GM19395 (cell line): ENCODE measurements at regions not wholly inside any gene's neighbourhood (a gene's known extent, or its start where the extent isn't known, plus 50 kb on each side); places are given as distances from the start of the nearest gene placed in this dataset.
"Not testable (repeated sequence)": the region's sequence is repeated elsewhere in the genome, so short reads cannot be mapped to it uniquely, and the experiment has no call there.

Experiments
- ATAC-seq: cut with Tn5 transposase; IDR thresholded peaks from one replicate; pipeline ENCODE4 v1.9.1; 2021; ENCODE audit warnings: mild to moderate bottlenecking, moderate library complexity; ENCODE audit not compliant: unreplicated experiment

DNA sequence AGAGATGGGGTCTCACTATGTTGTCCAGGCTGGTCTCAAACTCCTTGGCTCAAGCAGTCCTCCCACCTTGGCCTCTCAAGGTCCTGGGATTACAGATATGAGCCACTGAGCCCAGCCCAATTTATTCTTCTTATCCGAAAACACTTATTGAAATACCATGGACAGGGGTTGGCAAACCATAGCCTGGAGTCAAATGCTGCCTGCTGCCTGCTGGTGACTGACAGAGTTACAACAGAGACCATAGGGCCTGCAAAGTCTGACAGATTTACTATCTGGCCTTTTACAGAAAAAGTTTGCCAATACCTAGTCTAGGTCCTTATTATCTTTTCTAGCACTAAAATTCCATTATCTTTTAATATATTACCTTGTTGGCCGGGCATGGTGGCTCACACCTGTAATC, 87.1 kb upstream of the ZNF281 start:
- ATAC-seq: no peak

DNA sequence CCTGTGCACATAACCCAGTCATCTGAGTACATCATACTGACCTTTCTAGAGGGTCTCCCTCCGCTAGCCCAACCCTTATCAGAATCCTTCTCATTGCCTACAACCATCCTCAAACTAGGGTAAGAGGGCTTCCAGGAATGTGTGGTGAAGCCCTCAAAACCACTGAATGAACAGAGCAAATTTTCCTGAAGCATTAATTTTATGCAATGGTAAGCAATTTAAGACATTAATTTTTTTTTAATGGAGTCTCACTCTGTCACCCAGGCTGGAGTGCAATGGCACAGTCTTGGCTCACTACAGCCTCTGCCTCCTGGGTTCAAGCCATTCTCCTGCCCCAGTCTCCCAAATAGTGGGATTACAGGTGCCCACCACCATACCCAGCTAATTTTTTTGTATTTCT, 86.1 kb upstream of the ZNF281 start:
- ATAC-seq: no peak

DNA sequence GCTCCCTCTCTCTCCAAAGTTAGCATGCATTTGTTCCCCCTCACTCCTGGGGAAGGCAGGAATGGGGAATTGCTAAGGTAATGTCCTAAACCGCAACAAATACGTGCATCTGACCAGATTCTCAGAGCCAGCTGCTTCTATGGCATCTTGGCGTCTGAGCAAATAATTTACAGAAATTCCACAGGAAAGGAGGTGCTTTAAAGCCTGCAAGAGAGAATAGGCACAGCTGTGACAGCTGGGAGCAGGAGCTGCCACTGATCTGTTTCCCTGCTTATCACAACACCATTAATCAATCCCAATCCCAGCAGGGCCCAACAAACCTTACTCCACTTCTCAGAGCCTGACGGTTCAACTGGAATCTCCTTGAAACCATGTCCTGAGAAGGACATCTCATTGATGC, 83.5 kb upstream of the ZNF281 start:
- ATAC-seq: no peak

DNA sequence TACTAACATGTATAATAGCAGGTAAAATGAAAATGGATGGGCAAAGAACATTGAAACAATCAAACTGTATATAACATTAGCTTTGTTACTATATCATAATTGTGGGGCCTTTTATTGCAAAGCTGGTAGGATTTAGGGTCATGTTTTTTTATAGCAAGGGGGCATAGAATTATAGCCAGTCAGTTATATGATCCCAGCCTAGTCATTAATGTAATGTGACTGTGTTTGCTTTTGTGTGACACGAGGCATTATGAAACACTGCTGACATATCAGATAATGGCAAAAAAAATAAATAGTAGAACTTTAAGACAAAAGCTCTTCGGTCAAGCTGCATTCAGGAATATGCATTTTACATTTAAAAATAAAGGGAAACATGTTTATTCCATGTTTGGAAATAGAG, 81.3 kb upstream of the ZNF281 start:
- ATAC-seq: no peak

DNA sequence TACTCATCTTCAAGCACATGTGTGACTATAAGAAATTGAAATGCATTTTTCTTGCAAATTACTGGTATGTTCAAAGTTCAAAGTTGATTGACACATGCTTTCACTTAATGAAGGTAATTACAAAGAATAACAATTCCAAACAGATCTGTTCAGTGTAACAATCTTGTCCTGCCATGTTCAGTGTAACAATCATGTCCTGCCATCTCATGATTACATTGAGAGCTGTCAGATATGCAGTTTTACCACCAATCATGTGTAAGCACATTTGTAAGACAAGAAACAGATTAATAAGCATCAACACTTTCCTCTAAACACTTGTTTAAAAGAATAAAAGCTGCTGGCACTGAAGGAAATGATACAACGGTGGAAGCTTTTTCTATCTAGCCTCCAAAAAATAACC, 80.3 kb upstream of the ZNF281 start:
- ATAC-seq: no peak

DNA sequence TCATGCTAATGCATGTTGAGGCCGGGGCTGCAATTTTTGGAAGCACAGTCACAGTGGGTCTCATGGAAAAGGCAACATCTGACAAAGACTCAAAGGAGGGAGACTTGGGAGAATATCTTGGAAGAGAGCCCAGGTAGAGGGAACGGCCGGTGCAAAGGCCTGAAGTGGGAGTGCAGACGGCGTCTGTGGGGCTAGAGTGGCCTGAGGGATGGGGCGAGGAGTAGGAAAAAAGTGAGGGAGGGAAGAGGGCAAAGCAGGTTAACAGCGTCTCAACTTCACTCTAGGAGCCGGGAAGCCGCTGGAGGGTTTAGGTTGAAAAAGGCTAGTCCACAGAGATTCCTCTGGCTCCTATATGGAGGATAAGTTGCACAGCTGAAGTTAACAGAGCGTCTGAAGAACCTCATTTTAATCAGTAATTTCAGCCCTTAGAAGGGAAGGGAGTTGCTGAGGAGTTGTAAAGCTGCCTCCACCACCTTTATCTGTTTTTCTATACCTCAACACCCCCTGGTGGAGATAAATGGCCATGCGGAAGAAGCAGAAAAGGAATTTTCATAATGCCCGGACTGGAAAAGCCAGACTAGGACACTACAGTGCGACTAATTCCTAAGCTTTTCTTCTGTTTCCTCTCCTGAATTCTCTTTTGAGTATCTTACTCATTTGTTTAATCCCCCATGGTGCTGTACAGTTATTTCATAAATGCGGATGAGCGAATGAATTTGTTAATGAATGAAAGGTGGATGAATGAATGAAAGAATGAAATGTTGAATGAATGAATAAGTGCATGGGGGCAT, 78.7 kb upstream of the ZNF281 start:
- peak; percentile 78 for ATAC-seq

DNA sequence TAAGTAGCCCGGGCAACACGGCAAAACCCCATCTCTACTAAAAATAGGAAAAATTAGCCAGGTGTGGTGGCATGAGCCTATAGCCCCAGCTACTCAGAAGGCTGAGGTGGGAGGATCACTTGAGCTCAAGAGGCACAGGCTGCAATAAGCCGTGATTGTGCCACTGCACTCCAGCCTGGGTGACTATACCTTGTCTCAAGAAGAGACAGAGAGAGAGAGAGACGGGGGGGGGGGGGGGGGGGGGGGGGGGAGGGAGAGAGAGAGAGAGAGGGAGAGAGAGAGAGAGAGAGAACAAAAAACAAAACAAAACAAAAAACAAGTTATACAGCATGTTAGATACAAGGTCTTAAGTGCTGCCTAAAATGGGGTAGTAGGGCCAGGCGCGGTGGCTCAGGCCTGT, 77.8 kb upstream of the ZNF281 start:
- no peak for ATAC-seq

DNA sequence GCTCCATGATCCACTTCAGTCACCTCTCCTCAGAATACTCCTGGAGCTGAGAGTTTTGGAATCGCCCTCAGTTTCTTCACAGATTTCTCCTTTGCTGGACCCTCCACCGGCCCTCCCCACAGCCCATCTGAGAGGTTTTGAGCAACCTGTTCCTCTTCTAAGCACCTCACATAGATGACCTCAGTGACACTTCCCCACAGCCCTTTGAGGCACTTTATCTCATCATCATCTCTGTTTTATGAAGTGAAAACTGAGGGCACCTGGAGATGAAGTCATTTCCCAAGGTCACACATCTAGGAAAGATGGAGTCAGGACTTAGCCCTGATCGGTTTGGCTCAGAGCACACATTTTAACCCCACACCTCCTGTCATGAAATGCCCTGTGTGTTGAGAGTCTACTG, 76.8 kb upstream of the ZNF281 start:
- no peak for ATAC-seq

DNA sequence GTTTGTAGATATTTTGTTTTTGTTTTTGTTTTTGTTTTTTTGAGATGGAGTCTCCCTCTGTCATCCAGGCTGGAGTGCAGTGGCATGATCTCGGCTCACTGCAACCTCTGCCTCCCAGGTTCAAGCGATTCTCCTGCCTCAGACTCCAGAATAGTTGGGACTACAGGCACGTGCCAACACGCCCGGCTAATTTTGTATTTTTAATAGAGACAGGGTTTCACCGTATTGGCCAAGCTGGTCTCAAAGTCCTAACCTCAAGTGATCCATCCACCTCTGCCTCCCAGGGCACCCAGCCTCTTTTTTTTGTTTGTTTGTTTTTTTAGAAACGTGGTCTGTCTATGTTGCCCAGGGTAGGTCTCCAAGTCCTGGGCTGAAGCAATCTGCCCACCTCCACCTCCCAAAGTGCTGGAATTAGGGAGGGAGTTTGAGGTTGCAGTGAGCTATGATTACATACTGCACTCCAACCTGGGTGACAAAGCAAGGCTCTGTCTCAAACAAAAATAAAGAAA, 74.7 kb upstream of the ZNF281 start:
- ATAC-seq: not testable (repeated sequence)

DNA sequence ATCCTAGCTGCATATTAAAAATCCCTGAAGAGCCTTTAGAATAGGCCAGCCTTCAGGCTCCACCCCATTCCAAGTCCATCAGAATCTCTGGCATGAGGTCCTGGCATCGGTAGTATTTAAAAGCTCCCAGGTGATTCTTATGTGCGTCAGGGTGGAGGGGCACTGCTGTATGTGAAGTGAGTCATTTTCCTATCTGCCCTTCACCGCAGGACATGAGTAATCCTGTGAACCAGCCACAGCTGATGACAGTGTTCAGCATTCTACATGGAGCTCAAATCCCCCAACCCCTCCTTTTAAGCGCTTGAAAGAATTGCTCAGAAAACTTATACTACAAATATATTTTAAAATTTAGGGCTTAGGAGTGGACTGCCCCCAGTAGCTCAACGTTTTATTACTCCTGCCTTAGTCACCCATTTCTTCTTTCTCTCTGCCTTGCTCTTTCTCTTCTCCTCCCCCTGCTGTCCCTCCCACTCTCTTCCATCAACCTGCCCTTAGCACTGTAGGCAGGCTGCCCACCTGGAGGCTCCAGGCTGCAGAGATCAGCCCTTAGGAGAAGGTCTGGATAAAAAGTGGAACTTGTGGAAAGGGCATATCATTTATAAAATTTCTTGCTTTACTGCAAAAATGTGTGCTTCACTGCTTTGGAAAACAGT, 73.8 kb upstream of the ZNF281 start:
- peak; percentile 99 for ATAC-seq

DNA sequence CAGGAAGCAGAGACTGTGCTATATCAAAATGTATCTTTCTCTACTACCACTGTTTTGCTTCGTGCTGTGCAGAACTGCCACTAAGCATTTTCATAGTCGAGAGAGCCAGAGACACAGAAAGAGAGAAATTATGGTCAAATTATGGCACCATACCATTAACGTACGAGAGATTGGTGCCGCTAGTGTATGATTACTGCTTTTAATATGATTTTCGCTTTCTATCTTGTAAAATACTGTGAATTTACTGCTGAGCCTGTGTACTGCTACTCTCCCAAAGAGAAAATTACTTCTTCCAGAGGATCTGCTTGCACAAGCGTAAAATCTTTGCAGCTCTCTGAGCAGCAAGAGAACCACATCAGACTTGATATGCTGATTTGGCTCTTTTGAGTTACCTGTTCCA, 71.1 kb upstream of the ZNF281 start:
- no peak for ATAC-seq

DNA sequence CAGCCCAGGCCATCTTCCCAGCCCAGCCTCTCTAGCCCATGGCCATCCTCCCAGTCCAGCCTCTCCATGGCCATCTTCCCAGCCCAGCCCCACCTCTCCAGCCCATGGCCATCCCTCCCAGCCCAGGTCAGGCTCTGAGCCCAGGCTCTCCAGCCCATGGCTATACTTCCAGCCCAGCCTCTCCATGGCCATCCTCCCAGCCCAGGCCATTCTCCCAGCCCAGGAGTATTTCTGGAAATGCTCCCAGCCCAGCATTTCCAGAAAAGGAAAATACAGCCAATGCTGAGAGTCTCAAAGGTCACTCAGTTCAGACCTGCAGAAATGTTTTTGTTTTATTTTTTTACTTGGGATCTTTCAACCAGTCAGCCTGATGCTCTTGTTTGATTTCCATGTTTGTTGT, 70.0 kb upstream of the ZNF281 start:
- ATAC-seq: no peak

DNA sequence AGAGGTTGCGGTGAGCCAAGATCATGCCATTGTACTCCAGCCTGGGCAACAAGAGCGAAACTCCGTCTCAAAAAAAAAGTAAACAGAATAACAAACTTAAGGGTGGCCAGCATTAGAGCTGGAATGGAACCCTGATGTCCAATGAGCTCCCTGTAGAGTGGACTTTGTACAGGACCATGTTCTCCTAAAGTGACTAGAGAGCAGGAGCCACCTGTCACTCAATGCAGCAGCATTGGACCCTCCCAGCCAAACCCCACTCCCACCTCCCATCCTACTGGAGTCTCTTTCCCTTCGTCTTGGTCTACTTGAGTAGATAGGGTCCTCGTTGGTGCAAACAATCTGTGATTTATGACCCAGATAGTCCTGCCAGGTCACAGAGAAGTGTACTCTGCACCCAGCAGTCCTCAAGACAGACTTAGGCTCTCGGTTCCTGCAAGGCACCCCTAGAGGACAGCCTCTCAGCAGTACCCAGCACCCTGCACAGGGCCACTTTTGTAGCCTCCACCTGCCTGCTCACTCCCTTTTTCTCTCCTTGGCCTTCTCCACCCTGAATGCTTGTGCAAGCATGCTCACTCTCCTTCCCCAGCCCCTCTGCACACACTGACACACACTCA, 69.2 kb upstream of the ZNF281 start:
- ATAC-seq: no peak

DNA sequence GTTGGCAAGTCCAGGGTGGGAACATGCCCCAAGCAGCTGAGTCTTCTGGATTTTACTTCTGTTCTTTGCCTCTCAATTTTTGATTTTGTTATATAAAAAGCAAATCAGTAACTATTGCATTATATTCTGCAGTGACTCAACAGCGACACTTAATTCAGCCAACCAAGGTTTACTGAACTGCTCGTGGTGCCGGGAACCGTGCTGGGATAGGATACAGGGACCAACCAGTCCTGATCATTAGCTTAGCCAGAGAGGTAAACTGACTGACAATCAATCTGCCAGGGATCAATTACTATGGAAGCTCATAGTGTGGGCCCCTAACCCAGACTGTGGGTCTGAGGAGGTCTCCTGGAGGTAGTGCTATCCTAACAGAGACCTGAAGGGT, 68.4 kb upstream of the ZNF281 start:
- no peak for ATAC-seq

DNA sequence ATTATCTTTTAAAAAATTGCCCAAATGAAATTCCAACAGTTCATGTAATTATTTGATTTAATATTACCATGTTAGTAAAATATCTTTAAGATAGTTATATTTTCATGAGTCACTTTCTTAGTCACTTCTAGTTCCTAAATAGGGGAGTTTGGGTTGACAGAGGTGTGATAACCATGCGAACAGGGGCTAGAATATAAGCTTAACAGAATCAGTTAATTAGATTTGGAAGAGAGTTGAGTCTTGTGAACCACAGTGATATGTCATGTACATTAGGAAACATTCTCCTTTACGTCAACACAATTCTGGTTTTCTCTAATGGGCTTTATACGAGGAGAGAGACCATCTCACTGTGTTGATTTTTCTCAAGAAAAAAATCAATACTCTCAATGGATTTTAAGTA, 64.8 kb upstream of the ZNF281 start:
- no peak for ATAC-seq

DNA sequence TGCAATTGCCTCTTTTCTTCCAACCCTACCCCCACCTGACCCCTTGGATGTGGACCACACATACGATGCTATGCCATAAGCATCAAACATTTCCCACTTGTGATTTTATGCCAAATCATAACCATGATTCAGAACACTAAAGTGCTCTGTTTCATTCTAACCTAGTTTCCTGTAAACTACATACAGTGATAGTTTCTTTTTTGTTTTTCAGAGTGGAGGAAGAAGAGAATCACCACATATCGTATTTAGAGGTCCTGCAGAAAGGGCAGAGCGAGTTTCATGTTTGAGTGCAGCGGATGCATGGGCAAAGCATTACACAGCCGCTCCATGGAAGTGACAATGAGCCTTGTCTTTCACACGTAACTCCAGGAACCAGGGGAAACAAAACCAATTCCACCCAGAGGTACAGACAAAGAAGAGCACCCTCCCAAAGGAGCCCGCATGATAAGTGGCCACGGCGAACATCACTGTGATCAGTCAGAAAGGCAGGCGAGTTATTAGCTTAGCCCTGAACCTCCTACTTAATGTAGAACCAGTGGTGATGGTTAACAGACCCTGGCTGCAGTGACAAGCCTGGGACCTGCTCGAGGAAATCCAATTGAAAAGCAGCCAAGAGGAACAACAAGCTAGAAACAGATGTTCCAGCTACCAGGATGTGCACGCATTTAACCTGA, 64.0 kb upstream of the ZNF281 start:
- ATAC-seq: peak; percentile 88

DNA sequence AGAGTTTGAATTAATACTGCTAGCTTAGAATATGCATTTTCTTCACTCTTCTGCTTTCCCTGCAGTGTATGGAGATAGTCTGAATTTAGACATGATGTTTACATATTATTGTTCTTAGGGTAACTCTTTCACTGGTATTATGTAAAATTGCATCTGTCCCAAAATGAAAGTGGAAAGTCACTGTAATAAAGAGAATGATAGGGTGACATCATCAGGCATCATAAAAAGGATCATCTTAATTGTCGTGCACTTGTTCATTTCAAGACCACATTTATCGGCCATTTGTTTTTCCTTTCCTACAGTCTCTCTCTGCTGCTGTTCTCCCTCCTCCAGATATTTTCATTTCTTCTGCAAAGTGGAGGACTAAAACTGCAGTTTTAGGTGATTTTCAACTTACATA, 61.9 kb upstream of the ZNF281 start:
- ATAC-seq: no peak

DNA sequence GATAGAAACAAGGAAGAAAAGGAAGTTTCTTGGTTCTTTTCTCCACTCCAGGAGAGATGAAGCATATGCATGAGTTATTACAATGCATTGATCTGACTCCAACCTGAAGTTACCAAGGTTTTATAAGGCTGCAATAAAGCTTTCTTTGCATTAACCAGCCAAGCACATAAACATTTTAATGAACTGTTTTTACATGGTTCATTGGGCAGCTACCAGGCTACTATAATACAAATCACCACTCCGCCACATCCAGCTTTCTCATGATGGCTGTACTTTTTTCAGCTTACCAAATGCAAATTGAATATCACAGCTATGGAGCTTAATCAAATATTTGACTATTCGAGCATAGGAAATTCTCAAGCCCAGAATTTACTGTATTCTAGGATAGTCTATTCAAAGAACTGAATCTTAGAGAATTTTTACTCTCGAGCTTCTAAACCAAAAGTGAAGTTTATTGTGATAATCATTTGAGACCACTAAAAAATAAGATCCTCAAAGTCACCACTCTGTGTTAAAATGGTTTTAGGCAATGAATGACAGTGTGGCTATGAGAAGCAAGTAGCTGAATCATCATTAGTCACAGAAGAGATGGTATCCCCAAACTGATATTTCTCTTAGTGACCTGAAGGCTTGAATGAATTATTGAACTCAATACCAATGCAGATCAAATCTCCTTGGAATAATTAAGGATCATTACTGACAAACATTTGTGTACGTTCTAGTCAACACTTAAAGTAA, 58.6 kb upstream of the ZNF281 start:
- ATAC-seq: no peak

DNA sequence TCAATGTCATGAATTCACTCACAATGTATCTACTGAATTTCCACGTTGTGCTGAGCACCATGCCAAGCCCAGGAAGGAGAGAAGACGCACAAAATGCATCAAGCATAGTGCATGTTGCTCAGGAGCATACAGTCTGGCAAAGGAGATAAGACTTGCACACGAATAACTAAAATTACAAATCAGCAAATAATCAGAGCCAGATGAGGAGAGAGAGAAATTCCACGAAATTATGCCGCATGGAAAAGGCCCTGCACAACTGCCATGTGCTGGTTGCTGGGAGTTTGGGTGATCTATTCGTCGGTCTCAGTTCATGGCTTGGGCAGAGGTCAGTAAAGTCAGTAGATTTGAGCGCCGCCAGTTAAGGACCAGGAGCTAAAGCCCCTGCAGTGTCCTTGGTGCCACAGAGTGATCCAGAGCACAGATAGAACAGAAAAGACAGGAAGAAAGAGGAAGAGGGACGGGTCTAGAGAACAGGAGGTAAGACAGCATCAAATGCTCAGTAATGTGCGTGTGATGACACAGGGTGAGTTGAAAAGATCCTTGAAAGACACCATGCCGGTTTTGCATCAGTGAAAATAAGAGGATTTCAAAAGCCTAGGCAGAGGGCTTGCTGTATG, 55.1 kb upstream of the ZNF281 start:
- no peak for ATAC-seq
